HG03354 (cell line): ENCODE measurements at regions not wholly inside any gene's neighbourhood (a gene's known extent, or its start where the extent isn't known, plus 50 kb on each side); places are given as distances from the start of the nearest gene placed in this dataset.

Experiments
- ATAC-seq: cut with Tn5 transposase; IDR thresholded peaks from one replicate; pipeline ENCODE4 v1.9.1; 2021; ENCODE audit warnings: mild to moderate bottlenecking; ENCODE audit not compliant: unreplicated experiment, poor library complexity, severe bottlenecking

- ATAC-seq: no peak
Measured at GRCh38 chr6:79864421-79864820, 82.9 kb downstream of the ELOVL4 start.

GRCh38 chr6:79864001-79864400, 83.4 kb downstream of the ELOVL4 start:
- ATAC-seq: no peak

- no peak for ATAC-seq
Measured at GRCh38 chr6:79863566-79863965, 83.8 kb downstream of the ELOVL4 start.

GRCh38 chr6:79862711-79863110, 84.6 kb downstream of the ELOVL4 start:
- no peak for ATAC-seq

- ATAC-seq: no peak
Measured at GRCh38 chr6:79862126-79862525, 85.2 kb downstream of the ELOVL4 start.

GRCh38 chr6:79861023-79861422, 86.3 kb downstream of the ELOVL4 start:
- ATAC-seq: no peak

GRCh38 chr6:79847426-79847825, 99.9 kb downstream of the ELOVL4 start:
- no peak for ATAC-seq

- peak; percentile 85 for ATAC-seq
Measured at GRCh38 chr6:79842376-79843040, 104.8 kb downstream of the ELOVL4 start.

GRCh38 chr6:79841577-79842375, 105.6 kb downstream of the ELOVL4 start:
- peak; percentile 58 for ATAC-seq

GRCh38 chr6:79838851-79839250, 108.5 kb downstream of the ELOVL4 start:
- ATAC-seq: no peak

GRCh38 chr6:79833964-79834284, 113.4 kb downstream of the ELOVL4 start:
- ATAC-seq: no peak

GRCh38 chr6:79833264-79833963, 113.9 kb downstream of the ELOVL4 start:
- ATAC-seq: no peak

- ATAC-seq: no peak
Measured at GRCh38 chr6:79832723-79833122, 114.6 kb downstream of the ELOVL4 start.

GRCh38 chr6:79824202-79824601, 123.2 kb downstream of the ELOVL4 start:
- ATAC-seq: no peak

- ATAC-seq: no peak
Measured at GRCh38 chr6:79821859-79822258, 125.5 kb downstream of the ELOVL4 start.

- no peak for ATAC-seq
Measured at GRCh38 chr6:79818471-79818870, 128.9 kb downstream of the ELOVL4 start.

GRCh38 chr6:79814940-79815339, 132.4 kb downstream of the ELOVL4 start:
- no peak for ATAC-seq

GRCh38 chr6:79813854-79814709, 133.3 kb downstream of the ELOVL4 start:
- peak; percentile 97 for ATAC-seq

GRCh38 chr6:79813143-79813850, 134.1 kb downstream of the ELOVL4 start:
- ATAC-seq: peak; percentile 12
